CD4-positive, alpha-beta T cell (primary cell): ENCODE measurements at regions not wholly inside any gene's neighbourhood (a gene's known extent, or its start where the extent isn't known, plus 50 kb on each side); places are given as distances from the start of the nearest gene placed in this dataset.

Experiments used
- ATAC-seq: fragments of 200-7000 bp; cut with Tn5 transposase; one replicate; pipeline ENCODE4 v1.10.0; 2022; ENCODE audit warnings: mild to moderate bottlenecking; ENCODE audit not compliant: poor library complexity
- CTCF ChIA-PET: fragments of 350-600 bp; sonication (Branson Sonifier 250); formaldehyde crosslinking; loops from one replicate; lab custom pipeline; 2021; ENCODE audit warnings: antibody characterized with exemption, inconsistent platforms; lab: Charles Lee
- POLR2A ChIA-PET: fragments of 350-600 bp; sonication (Branson Sonifier 250); formaldehyde crosslinking; loops from one replicate; lab custom pipeline; 2021; ENCODE audit warnings: antibody characterized with exemption, inconsistent platforms; lab: Charles Lee
- DNase-seq, 14 experiments: peaks; one replicate each; pipeline ENCODE4 v3.0.0-alpha.2; 2013 to 2020; ENCODE audit warnings: mixed read lengths in 2 of 14
- H3K27ac ChIP-seq, 2 donors: one replicate each; pipeline versions ENCODE4 v1.5.1 to v1.7.0; 2013; ENCODE audit warnings: low read length in 2 of 2, low read depth in 1 of 2, mild to moderate bottlenecking in 1 of 2
- H3K27me3 ChIP-seq, 2 experiments: 1 replicate in 1 of 2; 2 replicates in 1 of 2; pipeline versions ENCODE4 v1.6.1 to v1.7.0; 2013; ENCODE audit warnings: low read length in 2 of 2, control low read depth in 1 of 2, mild to moderate bottlenecking in 1 of 2, moderate library complexity in 1 of 2; ENCODE audit not compliant: insufficient read depth in 2 of 2, control insufficient read depth in 1 of 2
- H3K36me3 ChIP-seq: one replicate; pipeline ENCODE4 v1.6.1; 2013; ENCODE audit warnings: low read length, control low read depth; ENCODE audit not compliant: insufficient read depth
- H3K4me1 ChIP-seq: one replicate; pipeline ENCODE4 v1.6.1; 2013; ENCODE audit warnings: low read length, control low read depth; ENCODE audit not compliant: insufficient read depth
- H3K4me3 ChIP-seq: one replicate; pipeline ENCODE4 v1.5.1; 2013; ENCODE audit warnings: mild to moderate bottlenecking, low read length, moderate library complexity
- H3K9me3 ChIP-seq, 2 experiments: 1 replicate in 1 of 2; 2 replicates in 1 of 2; pipeline versions ENCODE4 v1.6.1 to v1.7.0; 2013; ENCODE audit warnings: low read length in 2 of 2, mild to moderate bottlenecking in 2 of 2, control low read depth in 1 of 2, moderate library complexity in 1 of 2; ENCODE audit not compliant: control insufficient read depth in 1 of 2, insufficient read depth in 1 of 2
- H3K27ac Mint-ChIP-seq: one replicate; pipeline ENCODE4 v1.8.0; 2020; ENCODE audit warnings: mixed read lengths
- H3K27me3 Mint-ChIP-seq: one replicate; pipeline ENCODE4 v1.8.0; 2021; ENCODE audit warnings: mixed read lengths
- H3K36me3 Mint-ChIP-seq: one replicate; pipeline ENCODE4 v1.8.0; 2021; ENCODE audit warnings: low read depth, mixed read lengths
- H3K4me1 Mint-ChIP-seq: one replicate; pipeline ENCODE4 v1.8.0; 2021; ENCODE audit warnings: low read depth, mixed read lengths
- H3K4me3 Mint-ChIP-seq: one replicate; pipeline ENCODE4 v1.8.0; 2020; ENCODE audit warnings: mild to moderate bottlenecking, mixed read lengths
- H3K9me3 Mint-ChIP-seq: one replicate; pipeline ENCODE4 v1.8.0; 2020; ENCODE audit warnings: mixed read lengths
- intact Hi-C, 2 experiments: fragments of 100-400 bp; cut with DNase I in 1 of 2; cut with micrococcal nuclease in 1 of 2; formaldehyde crosslinking; loops; one replicate each; pipeline versions ENCODE4 v1.15.1 to v1.9.0; 2023 to 2025; cut with DNase I, micrococcal nuclease
- TF ChIP-seq, protein P1 (sequence below): fragments of 200-600 bp; IDR thresholded peaks from one replicate; pipeline ENCODE4 v1.8.0; 2022; ENCODE audit warnings: antibody characterized with exemption, mild to moderate bottlenecking

GRCh38 chr3:170778240-170779217 lies 91.5 kb downstream of the RPL22L1 start:
- no peak overlapping the region for H3K4me3 ChIP-seq
- ChIA-PET POLR2A (no interaction called here), CTCF (no interaction called here)
- TF ChIP-seq, protein P1, sequence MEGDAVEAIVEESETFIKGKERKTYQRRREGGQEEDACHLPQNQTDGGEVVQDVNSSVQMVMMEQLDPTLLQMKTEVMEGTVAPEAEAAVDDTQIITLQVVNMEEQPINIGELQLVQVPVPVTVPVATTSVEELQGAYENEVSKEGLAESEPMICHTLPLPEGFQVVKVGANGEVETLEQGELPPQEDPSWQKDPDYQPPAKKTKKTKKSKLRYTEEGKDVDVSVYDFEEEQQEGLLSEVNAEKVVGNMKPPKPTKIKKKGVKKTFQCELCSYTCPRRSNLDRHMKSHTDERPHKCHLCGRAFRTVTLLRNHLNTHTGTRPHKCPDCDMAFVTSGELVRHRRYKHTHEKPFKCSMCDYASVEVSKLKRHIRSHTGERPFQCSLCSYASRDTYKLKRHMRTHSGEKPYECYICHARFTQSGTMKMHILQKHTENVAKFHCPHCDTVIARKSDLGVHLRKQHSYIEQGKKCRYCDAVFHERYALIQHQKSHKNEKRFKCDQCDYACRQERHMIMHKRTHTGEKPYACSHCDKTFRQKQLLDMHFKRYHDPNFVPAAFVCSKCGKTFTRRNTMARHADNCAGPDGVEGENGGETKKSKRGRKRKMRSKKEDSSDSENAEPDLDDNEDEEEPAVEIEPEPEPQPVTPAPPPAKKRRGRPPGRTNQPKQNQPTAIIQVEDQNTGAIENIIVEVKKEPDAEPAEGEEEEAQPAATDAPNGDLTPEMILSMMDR = no peak
- H3K4me1 Mint-ChIP-seq = no peaks in the 10 kb centered on the region
- intact Hi-C loops = no loop called here
- H3K9me3 ChIP-seq = no peaks in the 10 kb centered on the region
- H3K9me3 Mint-ChIP-seq = no peaks in the 10 kb centered on the region
- H3K4me3 Mint-ChIP-seq = no peak overlapping the region
- peaks cover 53% of the 10 kb centered on the region for H3K27me3 Mint-ChIP-seq
- no peaks in the 10 kb centered on the region for H3K4me1 ChIP-seq
- no peaks in the 10 kb centered on the region for H3K36me3 Mint-ChIP-seq
- ATAC-seq = no peak
- H3K27me3 ChIP-seq = peaks cover 5 to 14% of the 10 kb centered on the region in 2 experiments
- DNase-seq = no peak
- no peaks in the 10 kb centered on the region for H3K36me3 ChIP-seq
- no peak overlapping the region for H3K27ac ChIP-seq
- H3K27ac Mint-ChIP-seq = no peak overlapping the region

DNA sequence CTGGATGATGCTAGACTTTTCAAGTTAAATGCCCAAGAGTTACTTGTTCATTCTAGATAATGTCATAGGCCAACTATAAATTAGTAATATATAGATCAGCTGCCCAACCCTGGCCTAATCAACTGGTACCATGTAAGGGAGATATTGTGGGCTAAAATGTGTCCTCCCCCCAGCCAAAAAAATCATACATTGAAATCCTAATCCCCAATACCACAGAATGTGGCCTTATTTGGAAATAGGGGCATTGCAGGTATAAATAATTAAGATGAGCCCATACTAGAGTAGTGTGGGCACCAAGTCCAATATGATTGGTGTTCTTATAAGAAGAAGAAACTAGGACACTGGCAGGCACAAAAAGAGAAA lies 92.5 kb downstream of the RPL22L1 start:
- ATAC-seq = no peak
- Histone ChIP-seq H3K27me3 (peaks cover 5 to 14% of the 10 kb centered on the region in 2 experiments), H3K9me3 (no peaks in the 10 kb centered on the region), H3K4me1 (no peaks in the 10 kb centered on the region), H3K36me3 (no peaks in the 10 kb centered on the region), H3K27ac (no peak overlapping the region), H3K4me3 (no peak overlapping the region)
- Mint-ChIP-seq H3K36me3 (no peaks in the 10 kb centered on the region), H3K9me3 (no peaks in the 10 kb centered on the region), H3K4me3 (no peak overlapping the region), H3K27ac (no peak overlapping the region), H3K4me1 (no peaks in the 10 kb centered on the region), H3K27me3 (peaks cover 43% of the 10 kb centered on the region)
- TF ChIP-seq, protein P1 = no peak
- intact Hi-C loops = no loop called here
- ChIA-PET POLR2A (no interaction called here), CTCF (no interaction called here)
- DNase-seq = no peak

DNA sequence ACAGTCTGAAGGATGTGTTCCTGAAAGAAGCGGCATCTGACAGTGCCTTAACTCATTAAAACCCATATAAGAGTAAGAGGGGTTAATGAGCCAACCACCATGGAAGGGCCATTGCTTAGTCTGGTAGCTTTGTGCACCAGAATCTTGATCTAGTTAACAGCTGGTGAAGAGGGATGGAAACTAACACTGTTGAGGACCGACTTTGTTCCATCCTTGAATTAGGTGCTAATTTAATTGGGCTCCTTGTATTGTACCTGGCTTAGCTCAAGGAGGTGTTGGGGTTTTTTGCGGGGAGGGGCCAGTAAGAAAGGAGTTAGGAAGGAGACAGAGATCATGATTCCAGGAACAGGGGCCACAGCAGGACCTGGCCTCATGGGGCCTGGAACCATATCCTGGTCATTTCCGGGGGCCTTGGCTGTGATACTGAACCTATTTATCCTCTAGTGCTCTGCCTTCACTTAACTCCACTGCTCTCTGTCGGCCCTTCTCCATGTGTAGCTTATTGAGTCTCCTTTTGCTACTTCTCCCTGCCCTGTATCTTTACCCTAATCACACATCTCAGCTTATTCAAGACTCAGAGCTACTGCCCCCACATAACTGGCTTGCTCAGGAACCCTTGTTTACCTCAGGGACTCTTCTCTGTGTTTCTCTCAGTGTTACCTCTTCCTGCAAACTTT lies 93.0 kb downstream of the RPL22L1 start:
- Histone ChIP-seq H3K36me3 (no peaks in the 10 kb centered on the region), H3K27me3 (peaks cover 2 to 14% of the 10 kb centered on the region in 2 experiments), H3K4me3 (no peak overlapping the region), H3K27ac (no peak overlapping the region), H3K9me3 (no peaks in the 10 kb centered on the region), H3K4me1 (no peaks in the 10 kb centered on the region)
- no peaks in the 10 kb centered on the region for H3K9me3 Mint-ChIP-seq
- TF ChIP-seq, protein P1 = no peak
- ChIA-PET POLR2A (no interaction called here), CTCF (no interaction called here)
- H3K4me1 Mint-ChIP-seq = no peaks in the 10 kb centered on the region
- H3K27ac Mint-ChIP-seq = no peak overlapping the region
- peaks cover 39% of the 10 kb centered on the region for H3K27me3 Mint-ChIP-seq
- DNase-seq (no peak), ATAC-seq (no peak)
- no peak overlapping the region for H3K4me3 Mint-ChIP-seq
- no peaks in the 10 kb centered on the region for H3K36me3 Mint-ChIP-seq
- intact Hi-C loops = no loop called here
